Retinal pigment epithelial cell (primary cell): ENCODE measurements at regions not wholly inside any gene's neighbourhood (a gene's known extent, or its start where the extent isn't known, plus 50 kb on each side); places are given as distances from the start of the nearest gene placed in this dataset.

Source experiments
- DNase-seq: peaks from one replicate; pipeline ENCODE4 v3.0.0-alpha.2; 2010; ENCODE audit warnings: low read depth
- H3K4me3 ChIP-seq: 2 replicates; pipeline ENCODE4 v1.5.1; 2011; ENCODE audit warnings: mild to moderate bottlenecking, low read length, control low read depth, moderate library complexity
- CTCF ChIP-seq: conservative IDR thresholded peaks from 2 replicates; pipeline ENCODE4 v1.5.1; 2011; ENCODE audit warnings: low read depth, low read length, control low read depth, inconsistent platforms

DNA sequence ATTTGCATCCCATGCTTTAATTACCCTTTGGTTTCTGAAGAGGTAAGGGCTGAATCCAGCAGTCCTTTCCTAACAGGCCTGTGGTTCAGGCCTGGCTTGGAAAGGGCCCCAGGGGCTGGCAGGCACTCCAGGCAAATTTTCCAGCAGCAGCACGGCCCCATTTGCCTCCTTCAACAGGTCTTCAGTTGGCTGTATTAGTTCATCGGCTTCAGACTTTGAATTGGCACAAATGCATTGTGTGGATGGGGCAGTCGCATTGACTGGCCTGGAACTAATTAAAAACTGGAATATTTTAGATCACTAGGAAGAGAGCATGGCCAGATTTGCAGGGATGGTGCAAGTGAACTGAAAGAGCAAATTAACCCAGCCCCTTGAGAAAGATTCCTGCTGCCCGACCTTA lies 207.8 kb upstream of the MCTP2 start:
- DNase-seq, result no peak

DNA sequence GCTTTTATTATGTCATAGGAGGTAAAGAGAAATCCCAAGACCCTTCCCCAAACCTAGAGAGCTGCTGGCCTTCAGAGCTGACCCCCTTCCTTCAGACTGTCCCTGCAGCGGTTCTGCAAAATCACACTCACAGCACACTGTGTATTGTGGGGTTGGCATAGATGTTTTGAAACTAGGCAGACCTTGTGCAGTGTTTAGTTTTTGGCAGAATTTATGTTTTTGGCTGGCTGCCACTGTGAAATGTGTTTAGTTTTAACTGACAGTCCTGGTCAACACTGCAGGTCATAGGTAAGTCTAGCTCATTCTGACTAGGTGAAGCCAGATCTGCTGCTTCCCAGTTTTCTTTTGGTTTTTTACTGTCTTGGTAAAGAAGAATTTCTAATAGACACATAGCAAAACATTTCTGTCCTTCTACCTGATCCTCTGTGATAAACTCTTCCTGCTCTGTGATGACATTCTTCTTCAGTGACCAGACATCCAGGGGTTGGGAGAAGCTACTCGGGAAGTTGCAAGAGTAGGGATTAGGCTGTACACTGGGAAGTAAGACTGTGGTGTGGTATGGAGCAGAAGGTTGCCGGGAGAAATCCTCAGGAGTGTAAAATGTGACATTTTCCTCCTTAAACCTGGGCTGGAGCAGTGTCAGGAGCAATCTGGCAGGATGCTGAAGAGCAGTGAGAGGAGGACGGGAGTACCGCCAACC lies 209.6 kb upstream of the MCTP2 start:
- no peak overlapping the region for H3K4me3 ChIP-seq
- no peak for DNase-seq
- TF ChIP-seq CTCF, result no peak

More for the DNA sequence above, 207.8 kb upstream of the MCTP2 start:
- no peak overlapping the region for H3K4me3 ChIP-seq
- TF ChIP-seq CTCF, result no peak

GRCh38 chr15:94019062-94019461 lies 212.3 kb upstream of the MCTP2 start:
- no peak for DNase-seq
- TF ChIP-seq CTCF, result no peak
- no peak overlapping the region for H3K4me3 ChIP-seq

- DNase-seq, result no peak
- no peak for TF ChIP-seq CTCF
- no peak overlapping the region for H3K4me3 ChIP-seq
Observed at GRCh38 chr15:94015324-94015723, 216.0 kb upstream of the MCTP2 start.

DNA sequence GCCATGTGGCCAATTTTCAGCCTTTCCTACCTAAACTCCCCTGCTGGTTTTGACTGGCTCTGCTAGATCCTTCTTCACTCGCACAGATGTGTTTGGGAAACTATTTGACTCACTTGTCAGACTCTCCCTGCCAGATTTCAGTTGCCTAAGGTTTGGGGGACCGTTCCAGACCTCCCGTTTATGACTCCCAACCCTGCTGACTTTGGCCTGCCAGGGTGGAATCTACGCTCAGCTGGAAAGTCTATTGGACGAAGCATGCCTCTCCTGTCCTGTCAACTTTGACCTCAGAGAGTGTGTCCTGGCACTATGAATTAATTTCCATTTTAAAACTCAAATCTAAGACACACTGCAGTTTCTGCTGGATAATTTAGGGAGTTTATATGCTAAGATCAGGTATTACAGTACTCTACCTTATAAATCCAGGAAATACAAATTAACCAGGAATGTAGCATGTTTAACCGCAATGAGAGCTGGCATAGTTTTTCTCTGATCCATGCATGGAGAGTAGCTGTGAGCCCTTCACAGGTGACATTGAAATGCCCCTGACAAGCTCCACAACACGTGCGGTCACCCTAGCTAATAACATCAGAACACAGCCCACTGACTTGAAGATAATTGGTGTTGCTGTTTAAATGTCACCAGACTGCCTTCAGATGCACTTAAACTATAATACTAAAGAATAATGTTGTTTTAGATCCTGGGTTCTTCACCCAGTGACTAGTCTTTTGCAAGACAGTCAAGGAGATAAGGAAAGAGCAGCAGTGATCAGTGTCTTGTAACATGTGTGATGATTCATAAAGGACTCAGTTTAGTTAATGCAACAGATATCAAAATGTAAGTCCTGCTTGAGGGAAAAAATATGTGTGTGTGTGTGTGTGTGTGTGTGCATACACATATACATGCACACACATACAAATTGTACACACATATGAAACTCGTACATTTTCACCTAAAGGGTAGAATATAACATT lies 223.0 kb upstream of the MCTP2 start:
- no peak overlapping the region for H3K4me3 ChIP-seq
- TF ChIP-seq CTCF, result no peak
- DNase-seq, result no peak

- DNase-seq, result no peak
- H3K4me3 ChIP-seq, result no peak overlapping the region
- no peak for TF ChIP-seq CTCF
Observed at GRCh38 chr15:94004697-94005096, 226.7 kb upstream of the MCTP2 start.
